Memory B cell (primary cell): ENCODE measurements at regions not wholly inside any gene's neighbourhood (a gene's known extent, or its start where the extent isn't known, plus 50 kb on each side); places are given as distances from the start of the nearest gene placed in this dataset.
"Not testable (repeated sequence)": the region's sequence is repeated elsewhere in the genome, so short reads cannot be mapped to it uniquely, and the experiment has no call there.

Experiments used
- ATAC-seq: fragments of 150-1000 bp; cut with Tn5 transposase; 2 replicates; pipeline ENCODE4 v1.10.0; 2021; ENCODE audit warnings: low read depth, mild to moderate bottlenecking, moderate library complexity
- DNase-seq, 2 donors: peaks; one replicate each; pipeline ENCODE4 v3.0.0; 2022; ENCODE audit warnings: low spot score in 2 of 2
- H3K27ac Mint-ChIP-seq: one replicate; pipeline ENCODE4 v1.8.0; 2022; ENCODE audit warnings: mild to moderate bottlenecking, moderate library complexity, mixed read lengths
- H3K27me3 Mint-ChIP-seq: one replicate; pipeline ENCODE4 v1.8.0; 2022; ENCODE audit warnings: mixed read lengths
- H3K36me3 Mint-ChIP-seq: one replicate; pipeline ENCODE4 v1.8.0; 2022; ENCODE audit warnings: mild to moderate bottlenecking, mixed read lengths
- H3K4me1 Mint-ChIP-seq: one replicate; pipeline ENCODE4 v1.8.0; 2022; ENCODE audit warnings: mixed read lengths
- H3K4me3 Mint-ChIP-seq: one replicate; pipeline ENCODE4 v1.8.0; 2022; ENCODE audit warnings: mild to moderate bottlenecking, moderate library complexity, mixed read lengths
- H3K9me3 Mint-ChIP-seq: one replicate; pipeline ENCODE4 v1.8.0; 2022; ENCODE audit warnings: mixed read lengths

DNA sequence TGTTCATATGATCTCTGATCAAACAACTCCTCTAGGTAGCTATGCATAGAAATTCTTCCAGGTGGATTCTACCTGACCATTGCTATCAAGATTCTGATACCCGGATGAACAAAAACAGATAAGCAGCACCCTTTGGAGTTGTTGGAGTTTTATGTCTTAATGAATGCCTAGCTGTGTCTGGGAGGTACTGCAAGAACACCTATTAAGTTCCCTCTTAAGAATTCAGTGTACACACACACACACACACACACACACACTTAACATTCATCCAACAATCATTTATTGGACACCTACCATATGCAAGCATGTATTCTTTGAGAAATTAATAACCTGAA, 58.1 kb upstream of the FNDC3B start:
- ATAC-seq (no peak), DNase-seq (no peak)
- no peak overlapping the region for H3K27ac Mint-ChIP-seq
- H3K9me3 Mint-ChIP-seq, result peaks cover 3% of the 10 kb centered on the region
- H3K27me3 Mint-ChIP-seq, result no peaks in the 10 kb centered on the region
- peaks cover 2% of the 10 kb centered on the region for H3K4me1 Mint-ChIP-seq
- H3K4me3 Mint-ChIP-seq, result no peak overlapping the region
- H3K36me3 Mint-ChIP-seq, result no peaks in the 10 kb centered on the region

GRCh38 chr3:171982828-171983227, 56.5 kb upstream of the FNDC3B start:
- no peaks in the 10 kb centered on the region for H3K36me3 Mint-ChIP-seq
- peaks cover 3% of the 10 kb centered on the region for H3K9me3 Mint-ChIP-seq
- H3K27me3 Mint-ChIP-seq, result no peaks in the 10 kb centered on the region

DNA sequence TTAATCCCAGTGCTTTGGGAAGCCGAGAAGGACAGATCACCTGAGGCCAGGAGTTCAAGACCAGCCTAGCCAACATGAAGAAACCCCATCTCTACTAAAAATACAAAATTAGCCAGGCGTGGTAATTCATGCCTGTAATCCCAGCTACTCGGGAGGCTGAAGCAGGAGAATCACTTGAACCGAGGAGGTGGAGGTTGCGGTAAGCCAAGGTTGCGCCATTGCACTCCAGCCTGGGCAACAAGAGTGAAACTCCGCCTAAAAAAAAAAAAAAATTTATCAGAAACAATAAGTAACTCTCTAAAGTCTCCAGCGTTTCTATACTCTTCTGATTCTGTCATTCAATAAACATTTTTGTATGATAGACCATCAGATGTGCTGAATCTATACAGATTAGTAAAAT, 55.7 kb upstream of the FNDC3B start:
- not testable (repeated sequence) for H3K36me3 Mint-ChIP-seq, ATAC-seq, H3K4me1 Mint-ChIP-seq, H3K9me3 Mint-ChIP-seq, H3K27me3 Mint-ChIP-seq, H3K4me3 Mint-ChIP-seq, DNase-seq, H3K27ac Mint-ChIP-seq

More at GRCh38 chr3:171982828-171983227, 56.5 kb upstream of the FNDC3B start:
- no peak overlapping the region for H3K27ac Mint-ChIP-seq
- DNase-seq (no peak), ATAC-seq (no peak)
- peaks cover 2% of the 10 kb centered on the region for H3K4me1 Mint-ChIP-seq
- H3K4me3 Mint-ChIP-seq, result no peak overlapping the region

DNA sequence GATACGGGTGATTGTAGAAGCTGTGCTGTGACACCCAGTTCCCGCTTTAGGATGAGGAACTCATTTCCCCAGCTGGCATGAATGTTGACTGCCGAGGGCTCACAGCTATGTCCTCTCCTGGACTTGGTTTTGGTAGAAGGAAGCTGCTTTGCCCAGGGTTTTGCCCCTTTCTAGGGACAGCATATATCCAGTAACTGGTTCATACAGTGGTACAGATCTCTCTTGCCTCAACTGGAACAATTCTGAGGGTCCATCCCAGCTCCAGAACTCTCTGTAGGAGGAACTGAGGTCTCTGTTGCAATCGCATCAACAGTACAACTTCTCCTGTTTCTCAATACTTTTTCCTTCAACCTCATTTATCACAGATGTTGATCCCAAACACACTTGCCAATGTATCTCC, 54.5 kb upstream of the FNDC3B start:
- Mint-ChIP-seq H3K9me3 (peaks cover 1% of the 10 kb centered on the region), H3K27ac (no peak overlapping the region), H3K4me3 (no peak overlapping the region), H3K27me3 (peaks cover 1% of the 10 kb centered on the region), H3K4me1 (no peaks in the 10 kb centered on the region), H3K36me3 (no peaks in the 10 kb centered on the region)
- ATAC-seq (no peak), DNase-seq (no peak)

GRCh38 chr3:171986176-171986575, 53.2 kb upstream of the FNDC3B start:
- Mint-ChIP-seq H3K4me1 (no peaks in the 10 kb centered on the region), H3K9me3 (peaks cover 3% of the 10 kb centered on the region), H3K27ac (no peak overlapping the region), H3K4me3 (no peak overlapping the region), H3K27me3 (peaks cover 4% of the 10 kb centered on the region), H3K36me3 (no peaks in the 10 kb centered on the region)
- ATAC-seq (peak; percentile 31), DNase-seq (no peak)

- H3K27ac Mint-ChIP-seq, result no peak overlapping the region
- H3K27me3 Mint-ChIP-seq, result peaks cover 4% of the 10 kb centered on the region
- peaks cover 3% of the 10 kb centered on the region for H3K9me3 Mint-ChIP-seq
- H3K4me3 Mint-ChIP-seq, result no peak overlapping the region
- ATAC-seq, result no peak
- DNase-seq, result no peak
- H3K4me1 Mint-ChIP-seq, result no peaks in the 10 kb centered on the region
- H3K36me3 Mint-ChIP-seq, result no peaks in the 10 kb centered on the region
Measured at GRCh38 chr3:171986757-171987518, 52.4 kb upstream of the FNDC3B start.
